ENCODE measurements at regions not wholly inside any gene's neighbourhood (a gene's known extent, or its start where the extent isn't known, plus 50 kb on each side); places are given as distances from the start of the nearest gene placed in this dataset.
"Not testable (repeated sequence)": the region's sequence is repeated elsewhere in the genome, so short reads cannot be mapped to it uniquely, and the experiment has no call there.

- Histone ChIP-seq H3K9me2 (ENCODE audit: insufficient read depth, low read length) (no peaks in the 10 kb centered on the region), H3F3A (ENCODE audit: insufficient read depth, low read length, poor library complexity, severe bottlenecking) (no peaks in the 10 kb centered on the region), H3K4me3 (ENCODE audit: low read length) (no peak overlapping the region), H3K4me2 (ENCODE audit: low read length) (no peak overlapping the region), H3K9ac (ENCODE audit: low read length) (no peak overlapping the region), H3K27ac (ENCODE audit: low read length) (no peak overlapping the region), H3K27me3 (ENCODE audit: insufficient read depth, low read depth, low read length) (no peaks in the 10 kb centered on the region), H4K20me1 (ENCODE audit: insufficient read depth) (no peaks in the 10 kb centered on the region), H3K79me2 (replicated peaks; ENCODE audit: insufficient read depth, low read length) (no peaks in the 10 kb centered on the region), H3K36me3 (ENCODE audit: insufficient read depth, low read length) (no peaks in the 10 kb centered on the region), H2AFZ (ENCODE audit: low read depth, low read length) (no peak overlapping the region), H3K9me3 (ENCODE audit: low read length) (no peaks in the 10 kb centered on the region)
- no peak for TF ChIP-seq CTCF (IDR thresholded peaks at IDR 0.05; ENCODE audit: poor library complexity, severe bottlenecking)
- no peak for TF ChIP-seq EZH2 (IDR thresholded peaks at IDR 0.05; ENCODE audit: borderline replicate concordance, insufficient read depth, low read length, poor library complexity, severe bottlenecking)
- TF ChIP-seq RAD21 (conservative IDR thresholded peaks at IDR 0.05) = no peak
- no peak for TF ChIP-seq REST (IDR thresholded peaks at IDR 0.05; ENCODE audit: borderline replicate concordance)
- no peak for TF ChIP-seq TAF1 (IDR thresholded peaks at IDR 0.05; ENCODE audit: low read depth)
- no peak for TF ChIP-seq MXI1 (conservative IDR thresholded peaks at IDR 0.05; ENCODE audit: poor library complexity, severe bottlenecking)
- no peak for TF ChIP-seq SMC3 (conservative IDR thresholded peaks at IDR 0.05; ENCODE audit: poor library complexity)
- no peak for TF ChIP-seq EP300 (conservative IDR thresholded peaks at IDR 0.05; ENCODE audit: poor library complexity, severe bottlenecking)
- no peak for TF ChIP-seq POLR2AphosphoS5 (IDR thresholded peaks at IDR 0.05)
Measured at GRCh38 chr15:26029146-26029545, 166.0 kb upstream of the ATP10A start.

- no peak overlapping the region for H3K27ac ChIP-seq (ENCODE audit: low read length)
- TF ChIP-seq EZH2 (IDR thresholded peaks at IDR 0.05; ENCODE audit: borderline replicate concordance, insufficient read depth, low read length, poor library complexity, severe bottlenecking) (no peak), CTCF (IDR thresholded peaks at IDR 0.05; ENCODE audit: poor library complexity, severe bottlenecking) (no peak), MXI1 (conservative IDR thresholded peaks at IDR 0.05; ENCODE audit: poor library complexity, severe bottlenecking) (no peak), REST (IDR thresholded peaks at IDR 0.05; ENCODE audit: borderline replicate concordance) (no peak), TAF1 (IDR thresholded peaks at IDR 0.05; ENCODE audit: low read depth) (no peak), RAD21 (conservative IDR thresholded peaks at IDR 0.05) (no peak), SMC3 (conservative IDR thresholded peaks at IDR 0.05; ENCODE audit: poor library complexity) (no peak), EP300 (conservative IDR thresholded peaks at IDR 0.05; ENCODE audit: poor library complexity, severe bottlenecking) (no peak), POLR2AphosphoS5 (IDR thresholded peaks at IDR 0.05) (no peak)
- no peak overlapping the region for H3K9ac ChIP-seq (ENCODE audit: low read length)
Measured at GRCh38 chr15:26028086-26028740, 165.1 kb upstream of the ATP10A start.

GRCh38 chr15:26026671-26027070, 163.5 kb upstream of the ATP10A start:
- H3K36me3 ChIP-seq (ENCODE audit: insufficient read depth, low read length); H4K20me1 ChIP-seq (ENCODE audit: insufficient read depth); H3K9ac ChIP-seq (ENCODE audit: low read length); H3K27ac ChIP-seq (ENCODE audit: low read length); H3F3A ChIP-seq (ENCODE audit: insufficient read depth, low read length, poor library complexity, severe bottlenecking); H3K9me3 ChIP-seq (ENCODE audit: low read length); H3K79me2 ChIP-seq (replicated peaks; ENCODE audit: insufficient read depth, low read length); H3K4me2 ChIP-seq (ENCODE audit: low read length); H3K9me2 ChIP-seq (ENCODE audit: insufficient read depth, low read length); H3K27me3 ChIP-seq (ENCODE audit: insufficient read depth, low read depth, low read length); H3K4me3 ChIP-seq (ENCODE audit: low read length); H2AFZ ChIP-seq (ENCODE audit: low read depth, low read length): not testable (repeated sequence)

More at GRCh38 chr15:26028086-26028740, 165.1 kb upstream of the ATP10A start:
- no peaks in the 10 kb centered on the region for H3K79me2 ChIP-seq (replicated peaks; ENCODE audit: insufficient read depth, low read length)
- no peak overlapping the region for H2AFZ ChIP-seq (ENCODE audit: low read depth, low read length)
- no peaks in the 10 kb centered on the region for H4K20me1 ChIP-seq (ENCODE audit: insufficient read depth)
- H3K4me3 ChIP-seq (ENCODE audit: low read length) = no peak overlapping the region
- H3K36me3 ChIP-seq (ENCODE audit: insufficient read depth, low read length) = no peaks in the 10 kb centered on the region
- no peaks in the 10 kb centered on the region for H3K9me3 ChIP-seq (ENCODE audit: low read length)
- no peaks in the 10 kb centered on the region for H3F3A ChIP-seq (ENCODE audit: insufficient read depth, low read length, poor library complexity, severe bottlenecking)
- H3K9me2 ChIP-seq (ENCODE audit: insufficient read depth, low read length) = no peaks in the 10 kb centered on the region
- H3K4me2 ChIP-seq (ENCODE audit: low read length) = no peak overlapping the region
- no peaks in the 10 kb centered on the region for H3K27me3 ChIP-seq (ENCODE audit: insufficient read depth, low read depth, low read length)

All from neural cell (in vitro differentiated cells).